SU-DHL-6 (cell line): ENCODE measurements at regions not wholly inside any gene's neighbourhood (a gene's known extent, or its start where the extent isn't known, plus 50 kb on each side); places are given as distances from the start of the nearest gene placed in this dataset.
"Not testable (repeated sequence)": the region's sequence is repeated elsewhere in the genome, so short reads cannot be mapped to it uniquely, and the experiment has no call there.

Experiments used
- H2AFZ ChIP-seq: fragments of 200-600 bp; sonication (generic); 2 replicates; pipeline ENCODE4 v1.6.1; 2014; ENCODE audit warnings: low read depth, mild to moderate bottlenecking, moderate library complexity, mixed read lengths, antibody characterized with exemption, low read length; ENCODE audit not compliant: severe bottlenecking
- H3F3A ChIP-seq: fragments of 200-600 bp; shearing (Covaris generic); 2 replicates; pipeline ENCODE4 v1.6.0; 2016; ENCODE audit warnings: antibody characterized with exemption, mild to moderate bottlenecking; ENCODE audit not compliant: insufficient read depth
- H3K27ac ChIP-seq: fragments of 200-600 bp; sonication (generic); 2 replicates; pipeline ENCODE4 v1.5.1; 2016; ENCODE audit warnings: low read depth, mild to moderate bottlenecking, low read length, moderate library complexity, mixed read lengths
- H3K27me3 ChIP-seq: fragments of 200-600 bp; sonication (generic), shearing (Covaris generic); 2 replicates; pipeline ENCODE4 v1.6.0; 2014; ENCODE audit warnings: mild to moderate bottlenecking, low read length
- H3K36me3 ChIP-seq: fragments of 200-600 bp; sonication (generic); 2 replicates; pipeline ENCODE4 v1.6.1; 2014; ENCODE audit warnings: mild to moderate bottlenecking, low read length, mixed read lengths
- H3K4me2 ChIP-seq: fragments of 300-600, 200-600 bp; shearing (Covaris generic), sonication (generic); 2 replicates; pipeline ENCODE4 v1.6.0; 2014; ENCODE audit warnings: low read length, low read depth, mild to moderate bottlenecking; ENCODE audit not compliant: poor library complexity, severe bottlenecking
- H3K4me3 ChIP-seq: fragments of 200-600 bp; sonication (generic); 2 replicates; pipeline ENCODE4 v1.5.1; 2014; ENCODE audit warnings: antibody characterized with exemption, low read length, mild to moderate bottlenecking, mixed read lengths; ENCODE audit not compliant: insufficient read depth, poor library complexity, severe bottlenecking
- H3K79me2 ChIP-seq: fragments of 200-600 bp; sonication (generic); 2 replicates; pipeline ENCODE4 v1.6.1; 2014; ENCODE audit warnings: mild to moderate bottlenecking, low read length, moderate library complexity; ENCODE audit not compliant: insufficient read depth
- H3K9ac ChIP-seq: fragments of 200-600 bp; sonication (generic); 2 replicates; pipeline ENCODE4 v1.7.0; 2014; ENCODE audit warnings: mild to moderate bottlenecking, low read length
- H3K9me2 ChIP-seq: fragments of 200-600 bp; sonication (generic); replicated peaks from 2 replicates; pipeline ENCODE4 v1.6.1; 2014; ENCODE audit warnings: low read length; ENCODE audit not compliant: insufficient read depth
- H3K9me3 ChIP-seq: fragments of 200-600 bp; sonication (generic); 2 replicates; pipeline ENCODE4 v1.6.1; 2014; ENCODE audit warnings: low read length, mixed read lengths; ENCODE audit not compliant: insufficient read depth
- H4K20me1 ChIP-seq: fragments of 200-600 bp; sonication (generic); 2 replicates; pipeline ENCODE4 v1.6.1; 2014; ENCODE audit warnings: low read depth, mild to moderate bottlenecking, antibody characterized with exemption, low read length, moderate library complexity, mixed read lengths
- CTCF ChIP-seq: fragments of 200-600 bp; sonication (generic); IDR thresholded peaks from one replicate; pipeline ENCODE4 v1.5.1; 2017; ENCODE audit warnings: antibody characterized with exemption, mild to moderate bottlenecking, low read length, moderate library complexity; ENCODE audit not compliant: insufficient read depth, poor library complexity, severe bottlenecking
- EZH2phosphoT487 ChIP-seq: fragments of 200-600 bp; sonication (generic), shearing (Covaris generic); conservative IDR thresholded peaks from 2 replicates; pipeline ENCODE4 v1.6.1; 2018; ENCODE audit warnings: mild to moderate bottlenecking, antibody characterized with exemption, low read length, moderate library complexity, mixed read lengths

DNA sequence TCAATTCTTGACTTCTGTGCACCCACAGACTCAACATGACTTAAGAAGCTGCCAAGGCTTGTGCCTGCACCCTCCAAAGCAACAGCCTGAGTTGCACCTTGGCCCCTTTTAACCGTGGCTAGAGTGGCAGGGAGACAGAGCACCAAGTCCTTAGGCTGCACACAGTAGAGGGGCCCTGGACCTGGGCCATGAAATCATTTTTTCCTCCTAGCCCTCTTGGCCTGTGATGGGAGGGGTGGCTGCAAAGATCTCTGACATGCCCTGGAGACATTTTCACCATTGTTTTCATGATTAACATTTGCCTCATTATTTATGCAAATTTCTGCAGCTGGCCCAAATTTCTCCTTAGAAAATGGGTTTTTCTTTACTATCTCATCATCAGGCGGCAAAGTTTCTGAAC, 836.8 kb downstream of the ZPLD1 start:
- no peaks in the 10 kb centered on the region for H4K20me1 ChIP-seq
- H3K27ac ChIP-seq, result no peak overlapping the region
- H3K9me3 ChIP-seq, result peaks cover 10% of the 10 kb centered on the region; the same call in 1 of the 2 replicates
- no peak overlapping the region for H3K4me2 ChIP-seq
- H3F3A ChIP-seq, result no peaks in the 10 kb centered on the region
- no peaks in the 10 kb centered on the region for H3K9me2 ChIP-seq
- no peak overlapping the region for H3K4me3 ChIP-seq
- no peak overlapping the region for H3K9ac ChIP-seq
- H3K79me2 ChIP-seq, result no peaks in the 10 kb centered on the region
- H3K36me3 ChIP-seq, result no peaks in the 10 kb centered on the region
- TF ChIP-seq EZH2phosphoT487 (no peak), CTCF (no peak)
- no peak overlapping the region for H2AFZ ChIP-seq
- H3K27me3 ChIP-seq, result no peaks in the 10 kb centered on the region

DNA sequence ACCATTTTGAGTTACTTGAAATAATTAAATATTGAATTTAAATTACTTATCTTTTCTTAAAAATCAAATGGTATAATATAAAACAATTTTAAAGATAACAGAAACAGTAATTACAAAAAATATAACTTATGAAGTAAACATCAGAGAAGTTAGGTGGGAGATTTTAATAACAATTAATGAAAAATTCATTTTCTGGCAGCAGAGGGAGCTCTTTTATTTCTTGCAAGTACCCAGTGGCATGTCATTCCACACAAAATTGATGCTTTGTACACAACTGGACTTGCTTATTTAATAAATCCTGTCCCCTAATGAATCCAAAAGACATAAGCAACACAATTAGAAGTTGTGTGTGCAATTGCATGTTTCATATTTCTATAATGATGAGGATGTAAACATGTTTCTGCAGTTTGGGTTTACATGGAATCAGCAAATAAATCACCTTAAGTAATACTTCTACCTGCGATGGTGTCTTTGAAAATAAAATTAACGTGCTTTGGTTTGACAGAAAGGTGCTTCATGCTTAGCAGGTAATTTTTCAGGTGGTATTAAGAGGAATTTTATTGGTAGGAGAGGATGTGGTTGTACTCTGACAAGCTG, 861.3 kb downstream of the ZPLD1 start:
- Histone ChIP-seq H2AFZ (no peak overlapping the region), H3K36me3 (no peaks in the 10 kb centered on the region), H3K4me2 (no peak overlapping the region), H3F3A (no peaks in the 10 kb centered on the region), H3K27me3 (no peaks in the 10 kb centered on the region), H3K79me2 (no peaks in the 10 kb centered on the region), H4K20me1 (no peaks in the 10 kb centered on the region), H3K9ac (no peak overlapping the region), H3K9me2 (no peaks in the 10 kb centered on the region), H3K4me3 (no peak overlapping the region), H3K9me3 (no peaks in the 10 kb centered on the region), H3K27ac (no peak overlapping the region)
- TF ChIP-seq EZH2phosphoT487 (no peak), CTCF (no peak)

GRCh38 chr3:103297502-103297901, 862.7 kb downstream of the ZPLD1 start:
- not testable (repeated sequence) for H3K9me3 ChIP-seq, H3K79me2 ChIP-seq, H3K4me2 ChIP-seq, H3K36me3 ChIP-seq, H3K27me3 ChIP-seq, H3K9me2 ChIP-seq, H4K20me1 ChIP-seq, H3K4me3 ChIP-seq, H2AFZ ChIP-seq, H3F3A ChIP-seq, H3K9ac ChIP-seq, H3K27ac ChIP-seq

DNA sequence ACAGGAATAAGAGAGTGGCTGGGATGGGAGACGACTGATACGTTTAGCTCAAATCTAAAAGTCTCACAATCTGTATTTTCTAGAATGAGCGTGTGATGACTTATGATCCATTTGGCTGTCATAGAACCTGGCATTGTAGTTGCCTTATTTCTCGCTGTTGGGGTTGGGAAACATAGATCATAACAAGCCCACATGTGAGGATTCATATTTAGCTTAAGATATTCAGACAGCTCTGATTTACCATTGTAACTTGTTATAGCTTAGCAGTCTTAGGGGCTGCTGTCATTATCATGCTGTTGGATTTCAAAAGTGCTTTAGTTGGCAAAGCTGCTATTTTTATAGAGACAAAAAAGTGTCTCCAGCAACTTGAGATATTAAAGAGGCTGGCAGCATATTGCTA, 871.3 kb downstream of the ZPLD1 start:
- H2AFZ ChIP-seq, result no peak overlapping the region
- H3K4me3 ChIP-seq, result no peak overlapping the region
- no peak overlapping the region for H3K9ac ChIP-seq
- no peaks in the 10 kb centered on the region for H3F3A ChIP-seq
- no peaks in the 10 kb centered on the region for H3K9me2 ChIP-seq
- no peak for TF ChIP-seq EZH2phosphoT487
- TF ChIP-seq CTCF, result no peak
- no peaks in the 10 kb centered on the region for H3K27me3 ChIP-seq
- H4K20me1 ChIP-seq, result no peaks in the 10 kb centered on the region
- no peaks in the 10 kb centered on the region for H3K79me2 ChIP-seq
- H3K27ac ChIP-seq, result no peak overlapping the region
- H3K36me3 ChIP-seq, result no peaks in the 10 kb centered on the region
- no peaks in the 10 kb centered on the region for H3K9me3 ChIP-seq
- no peak overlapping the region for H3K4me2 ChIP-seq
